Panc1 (cell line): ENCODE measurements at regions not wholly inside any gene's neighbourhood (a gene's known extent, or its start where the extent isn't known, plus 50 kb on each side); places are given as distances from the start of the nearest gene placed in this dataset.

Experiments
- ATAC-seq: fragments of 200-7000 bp; cut with Tn5 transposase; 2 replicates; pipeline ENCODE4 v1.9.1; 2020; ENCODE audit warnings: mild to moderate bottlenecking, moderate library complexity
- BruUV-seq: library from RNA; stranded (reverse); fragments of 400-500 nt; replicated peaks from 2 replicates; lab custom pipeline; 2021; lab: Mats Ljungman, UMichigan
- CTCF ChIA-PET: fragments of 300-600 bp; sonication (Branson Sonifier 250); formaldehyde crosslinking; loops from one replicate; lab custom pipeline; 2022; ENCODE audit warnings: antibody characterized with exemption; lab: Charles Lee
- POLR2A ChIA-PET: fragments of 300-600 bp; sonication (Branson Sonifier 250); formaldehyde crosslinking; loops from one replicate; lab custom pipeline; 2022; ENCODE audit warnings: antibody characterized with exemption; lab: Charles Lee
- DNase-seq: peaks from one replicate; pipeline ENCODE4 v3.0.0-alpha.2; 2010; ENCODE audit warnings: low read depth, low spot score
- H3K27ac ChIP-seq: 2 replicates; pipeline ENCODE4 v1.5.1; 2011; ENCODE audit warnings: mild to moderate bottlenecking, low read length, inconsistent platforms
- H3K27me3 ChIP-seq: fragments of 200-500 bp; sonication (Bioruptor generic); 2 replicates; pipeline ENCODE4 v1.6.0; 2014; ENCODE audit warnings: low read length, inconsistent platforms; ENCODE audit not compliant: control insufficient read depth, insufficient read depth
- H3K36me3 ChIP-seq: fragments of 200-500 bp; sonication (Bioruptor generic); 2 replicates; pipeline ENCODE4 v1.5.1; 2014; ENCODE audit warnings: inconsistent platforms, mild to moderate bottlenecking, low read length, moderate library complexity; ENCODE audit not compliant: control insufficient read depth, insufficient read depth
- H3K4me1 ChIP-seq: 2 replicates; pipeline ENCODE4 v1.5.1; 2011; ENCODE audit warnings: inconsistent platforms, mild to moderate bottlenecking, low read length, moderate library complexity; ENCODE audit not compliant: control insufficient read depth, insufficient read depth
- H3K4me3 ChIP-seq, 2 experiments: 2 replicates each; pipeline ENCODE4 v1.5.1; 2011 to 2012; ENCODE audit warnings: low read depth in 2 of 2, low read length in 2 of 2, mild to moderate bottlenecking in 2 of 2, inconsistent platforms in 1 of 2, moderate library complexity in 1 of 2
- H3K9me3 ChIP-seq: fragments of 200-500 bp; sonication (Bioruptor generic); 2 replicates; pipeline ENCODE4 v1.5.1; 2014; ENCODE audit warnings: low read depth, mild to moderate bottlenecking, inconsistent platforms, low read length, moderate library complexity; ENCODE audit not compliant: control insufficient read depth, insufficient read depth
- POLR2AphosphoS5 ChIP-seq: IDR thresholded peaks from 2 replicates; pipeline ENCODE4 v1.6.1; 2012; ENCODE audit warnings: mild to moderate bottlenecking, low read depth, low read length, moderate library complexity
- REST ChIP-seq, 2 experiments: IDR thresholded peaks; 2 replicates each; pipeline ENCODE4 v1.6.1; 2011 to 2012; ENCODE audit warnings: low read depth in 2 of 2, control low read depth in 1 of 2, low read length in 1 of 2, mild to moderate bottlenecking in 1 of 2, moderate library complexity in 1 of 2; ENCODE audit not compliant: insufficient read depth in 1 of 2
- SIN3A ChIP-seq: IDR thresholded peaks from 2 replicates; pipeline ENCODE4 v1.6.1; 2012; ENCODE audit warnings: low read depth, mild to moderate bottlenecking, low read length, moderate library complexity, borderline replicate concordance; ENCODE audit not compliant: insufficient read depth
- TCF7L2 ChIP-seq: IDR thresholded peaks from 2 replicates; pipeline ENCODE4 v1.6.1; 2011; ENCODE audit warnings: mild to moderate bottlenecking, low read depth, low read length, inconsistent platforms
- in situ Hi-C: cut with HindIII; loops from 2 replicates; pipeline ENCODE4 v1.10.0; 2016; ENCODE audit warnings: low sequenced_read_pairs, low pct_unique_long_range_greater_than_20kb
- intact Hi-C: fragments of 100-400 bp; cut with micrococcal nuclease; formaldehyde crosslinking; loops from one replicate; pipeline ENCODE4 v1.10.0; 2022; ENCODE audit not compliant: unreplicated experiment
- TF ChIP-seq, protein P1 (sequence below): fragments of 450-650 bp; IDR thresholded peaks from 2 replicates; pipeline ENCODE4 v1.5.1; 2017; ENCODE audit warnings: mild to moderate bottlenecking

DNA sequence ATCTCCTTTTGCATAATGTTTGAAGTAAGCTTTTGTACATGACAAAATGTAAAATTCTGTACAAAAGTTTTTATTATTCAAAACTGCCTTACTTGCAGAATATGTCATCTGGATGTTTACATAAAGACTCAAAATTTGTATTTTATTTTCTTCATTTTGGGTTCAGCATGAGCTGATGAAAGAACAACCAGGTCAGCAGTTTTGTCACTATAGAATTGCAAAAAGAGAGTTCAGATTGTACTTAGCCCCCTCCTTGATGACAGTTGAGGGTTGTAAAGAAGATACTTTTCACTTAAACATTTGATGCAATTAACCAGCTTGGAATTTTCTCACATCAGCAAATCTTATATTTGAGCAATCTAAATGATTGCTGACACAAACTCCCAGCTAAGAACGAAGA is 669.3 kb downstream of the PLA2G4A start:
- POLR2A ChIA-PET = no interaction called here
- Histone ChIP-seq H3K9me3 (no peaks in the 10 kb centered on the region), H3K4me1 (no peaks in the 10 kb centered on the region), H3K36me3 (no peaks in the 10 kb centered on the region), H3K27me3 (no peaks in the 10 kb centered on the region), H3K27ac (no peak overlapping the region), H3K4me3 (no peak overlapping the region)
- DNase-seq (no peak), ATAC-seq (no peak)
- TF ChIP-seq, protein P1, sequence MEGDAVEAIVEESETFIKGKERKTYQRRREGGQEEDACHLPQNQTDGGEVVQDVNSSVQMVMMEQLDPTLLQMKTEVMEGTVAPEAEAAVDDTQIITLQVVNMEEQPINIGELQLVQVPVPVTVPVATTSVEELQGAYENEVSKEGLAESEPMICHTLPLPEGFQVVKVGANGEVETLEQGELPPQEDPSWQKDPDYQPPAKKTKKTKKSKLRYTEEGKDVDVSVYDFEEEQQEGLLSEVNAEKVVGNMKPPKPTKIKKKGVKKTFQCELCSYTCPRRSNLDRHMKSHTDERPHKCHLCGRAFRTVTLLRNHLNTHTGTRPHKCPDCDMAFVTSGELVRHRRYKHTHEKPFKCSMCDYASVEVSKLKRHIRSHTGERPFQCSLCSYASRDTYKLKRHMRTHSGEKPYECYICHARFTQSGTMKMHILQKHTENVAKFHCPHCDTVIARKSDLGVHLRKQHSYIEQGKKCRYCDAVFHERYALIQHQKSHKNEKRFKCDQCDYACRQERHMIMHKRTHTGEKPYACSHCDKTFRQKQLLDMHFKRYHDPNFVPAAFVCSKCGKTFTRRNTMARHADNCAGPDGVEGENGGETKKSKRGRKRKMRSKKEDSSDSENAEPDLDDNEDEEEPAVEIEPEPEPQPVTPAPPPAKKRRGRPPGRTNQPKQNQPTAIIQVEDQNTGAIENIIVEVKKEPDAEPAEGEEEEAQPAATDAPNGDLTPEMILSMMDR = no peak
- TF ChIP-seq REST (IDR thresholded peaks at IDR 0.05; ENCODE audit: insufficient read depth in 1 of 2, low read depth in 2 of 2, low read length in 1 of 2) = no peak
- no peak for TF ChIP-seq TCF7L2
- TF ChIP-seq SIN3A = no peak
- TF ChIP-seq POLR2AphosphoS5 = no peak
- CTCF ChIA-PET = no interaction called here
- in situ Hi-C loops (no loop called here), intact Hi-C loops (no loop called here)
- no TSS peak for BruUV-seq

- BruUV-seq = no TSS peak
- H3K9me3 ChIP-seq = no peaks in the 10 kb centered on the region
- in situ Hi-C loops (no loop called here), intact Hi-C loops (no loop called here)
- ChIA-PET POLR2A (no interaction called here), CTCF (no interaction called here)
- DNase-seq (no peak), ATAC-seq (no peak)
- no peaks in the 10 kb centered on the region for H3K36me3 ChIP-seq
- TF ChIP-seq REST (IDR thresholded peaks at IDR 0.05; ENCODE audit: insufficient read depth in 1 of 2, low read depth in 2 of 2, low read length in 1 of 2) (no peak), TCF7L2 (no peak), POLR2AphosphoS5 (no peak), SIN3A (no peak)
- TF ChIP-seq, protein P1 = no peak
- H3K27ac ChIP-seq = no peak overlapping the region
- no peak overlapping the region for H3K4me3 ChIP-seq
- no peaks in the 10 kb centered on the region for H3K27me3 ChIP-seq
- no peaks in the 10 kb centered on the region for H3K4me1 ChIP-seq
Observed at GRCh38 chr1:187504779-187505178, 676.0 kb downstream of the PLA2G4A start.
